Endothelial cell (in vitro differentiated cells): ENCODE measurements at regions not wholly inside any gene's neighbourhood (a gene's known extent, or its start where the extent isn't known, plus 50 kb on each side); places are given as distances from the start of the nearest gene placed in this dataset.

Experiments used
- DNase-seq: peaks from one replicate; pipeline ENCODE4 v3.0.0; 2021; ENCODE audit warnings: low spot score
- H3K27ac Mint-ChIP-seq: one replicate; pipeline ENCODE4 v1.8.0; 2021; ENCODE audit warnings: mixed read lengths, inconsistent platforms; ENCODE audit not compliant: unreplicated experiment
- H3K27me3 Mint-ChIP-seq: one replicate; pipeline ENCODE4 v1.8.0; 2021; ENCODE audit warnings: mild to moderate bottlenecking, moderate library complexity, mixed read lengths, inconsistent platforms; ENCODE audit not compliant: unreplicated experiment
- H3K36me3 Mint-ChIP-seq: one replicate; pipeline ENCODE4 v1.8.0; 2021; ENCODE audit warnings: mild to moderate bottlenecking, low read depth, mixed read lengths, inconsistent platforms; ENCODE audit not compliant: unreplicated experiment
- H3K4me1 Mint-ChIP-seq: one replicate; pipeline ENCODE4 v1.8.0; 2021; ENCODE audit warnings: mild to moderate bottlenecking, mixed read lengths, inconsistent platforms; ENCODE audit not compliant: unreplicated experiment
- H3K4me3 Mint-ChIP-seq: one replicate; pipeline ENCODE4 v1.8.0; 2021; ENCODE audit warnings: mild to moderate bottlenecking, mixed read lengths, inconsistent platforms; ENCODE audit not compliant: unreplicated experiment
- H3K9me3 Mint-ChIP-seq: one replicate; pipeline ENCODE4 v1.8.0; 2021; ENCODE audit warnings: mixed read lengths, inconsistent platforms; ENCODE audit not compliant: unreplicated experiment
- TF ChIP-seq, protein P1 (sequence below): fragments of 200-600 bp; sonication (generic); IDR thresholded peaks from one replicate; pipeline ENCODE4 v1.5.0; 2021; ENCODE audit warnings: antibody characterized with exemption; ENCODE audit not compliant: unreplicated experiment

DNA sequence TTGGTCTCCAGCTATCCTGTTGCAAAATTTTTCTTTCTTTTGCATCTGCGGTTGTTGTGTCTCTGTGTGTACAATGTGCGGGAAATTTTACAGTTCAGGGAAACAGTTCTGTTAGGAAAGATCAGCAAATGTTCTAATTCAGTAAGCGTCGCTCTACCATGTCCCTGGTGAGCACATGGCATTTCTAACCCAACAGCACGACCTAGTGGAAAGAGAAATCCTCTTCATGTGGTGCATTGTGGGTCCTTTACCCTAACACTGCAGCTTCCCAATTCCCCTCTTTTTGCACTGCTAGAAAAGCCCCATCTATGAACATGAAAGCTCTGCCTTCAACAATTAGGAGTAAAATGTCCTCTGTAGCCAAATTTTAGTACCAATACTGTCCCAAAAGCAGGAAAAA, 974.2 kb upstream of the CDH9 start:
- Mint-ChIP-seq H3K27me3 (peaks cover 2% of the 10 kb centered on the region), H3K27ac (no peak overlapping the region), H3K4me3 (no peak overlapping the region), H3K4me1 (no peaks in the 10 kb centered on the region), H3K9me3 (peaks cover 13% of the 10 kb centered on the region), H3K36me3 (peaks cover 16% of the 10 kb centered on the region)
- TF ChIP-seq, protein P1, sequence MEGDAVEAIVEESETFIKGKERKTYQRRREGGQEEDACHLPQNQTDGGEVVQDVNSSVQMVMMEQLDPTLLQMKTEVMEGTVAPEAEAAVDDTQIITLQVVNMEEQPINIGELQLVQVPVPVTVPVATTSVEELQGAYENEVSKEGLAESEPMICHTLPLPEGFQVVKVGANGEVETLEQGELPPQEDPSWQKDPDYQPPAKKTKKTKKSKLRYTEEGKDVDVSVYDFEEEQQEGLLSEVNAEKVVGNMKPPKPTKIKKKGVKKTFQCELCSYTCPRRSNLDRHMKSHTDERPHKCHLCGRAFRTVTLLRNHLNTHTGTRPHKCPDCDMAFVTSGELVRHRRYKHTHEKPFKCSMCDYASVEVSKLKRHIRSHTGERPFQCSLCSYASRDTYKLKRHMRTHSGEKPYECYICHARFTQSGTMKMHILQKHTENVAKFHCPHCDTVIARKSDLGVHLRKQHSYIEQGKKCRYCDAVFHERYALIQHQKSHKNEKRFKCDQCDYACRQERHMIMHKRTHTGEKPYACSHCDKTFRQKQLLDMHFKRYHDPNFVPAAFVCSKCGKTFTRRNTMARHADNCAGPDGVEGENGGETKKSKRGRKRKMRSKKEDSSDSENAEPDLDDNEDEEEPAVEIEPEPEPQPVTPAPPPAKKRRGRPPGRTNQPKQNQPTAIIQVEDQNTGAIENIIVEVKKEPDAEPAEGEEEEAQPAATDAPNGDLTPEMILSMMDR, result no peak
- DNase-seq, result no peak

DNA sequence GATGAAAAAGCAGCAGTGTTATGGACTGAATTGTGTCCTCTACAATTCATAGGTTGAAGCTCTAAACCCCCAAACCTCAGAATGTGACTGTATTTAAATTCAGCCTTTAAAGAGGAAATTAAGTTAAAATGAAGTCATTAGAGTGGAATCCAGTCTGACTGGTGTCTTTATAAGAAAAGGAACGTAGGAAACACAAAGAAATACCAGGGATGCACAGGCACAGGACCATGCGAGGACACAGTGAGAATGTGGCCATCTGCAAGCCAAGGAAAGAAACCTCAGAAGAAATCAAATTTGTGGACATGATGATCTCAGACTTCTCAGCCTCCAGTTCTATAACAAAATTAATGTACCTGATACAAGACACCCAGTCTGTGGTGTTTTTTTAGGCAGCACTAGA, 971.2 kb upstream of the CDH9 start:
- peaks cover 16% of the 10 kb centered on the region for H3K9me3 Mint-ChIP-seq
- TF ChIP-seq, protein P1, result no peak
- no peak overlapping the region for H3K27ac Mint-ChIP-seq

DNA sequence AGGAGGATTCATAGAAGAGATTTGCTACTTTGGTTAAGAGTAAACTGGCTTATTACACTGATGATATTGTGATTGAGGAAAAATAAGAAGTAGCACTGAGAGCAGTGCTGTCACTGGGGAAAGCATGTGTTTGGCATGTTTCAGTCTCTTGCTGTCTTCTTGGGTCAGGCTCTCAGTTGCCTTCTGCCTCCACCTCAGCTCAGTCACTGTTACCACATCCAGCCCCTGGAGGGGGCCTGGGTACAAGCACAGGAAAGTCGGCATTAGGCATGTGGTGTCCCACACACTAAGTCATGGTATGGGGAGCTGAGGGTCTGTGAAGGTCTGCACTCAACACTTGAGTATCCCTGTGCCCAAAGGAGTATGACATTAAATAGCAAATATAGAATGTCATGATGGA, 958.3 kb upstream of the CDH9 start:
- no peaks in the 10 kb centered on the region for H3K36me3 Mint-ChIP-seq
- H3K27ac Mint-ChIP-seq, result no peak overlapping the region
- TF ChIP-seq, protein P1, result no peak
- DNase-seq, result no peak
- H3K9me3 Mint-ChIP-seq, result no peaks in the 10 kb centered on the region
- H3K4me3 Mint-ChIP-seq, result no peak overlapping the region
- H3K4me1 Mint-ChIP-seq, result no peaks in the 10 kb centered on the region
- no peaks in the 10 kb centered on the region for H3K27me3 Mint-ChIP-seq

More for the DNA sequence above, 971.2 kb upstream of the CDH9 start:
- Mint-ChIP-seq H3K36me3 (peaks cover 11% of the 10 kb centered on the region), H3K4me3 (no peak overlapping the region), H3K4me1 (no peaks in the 10 kb centered on the region), H3K27me3 (peaks cover 2% of the 10 kb centered on the region)
- DNase-seq, result no peak

DNA sequence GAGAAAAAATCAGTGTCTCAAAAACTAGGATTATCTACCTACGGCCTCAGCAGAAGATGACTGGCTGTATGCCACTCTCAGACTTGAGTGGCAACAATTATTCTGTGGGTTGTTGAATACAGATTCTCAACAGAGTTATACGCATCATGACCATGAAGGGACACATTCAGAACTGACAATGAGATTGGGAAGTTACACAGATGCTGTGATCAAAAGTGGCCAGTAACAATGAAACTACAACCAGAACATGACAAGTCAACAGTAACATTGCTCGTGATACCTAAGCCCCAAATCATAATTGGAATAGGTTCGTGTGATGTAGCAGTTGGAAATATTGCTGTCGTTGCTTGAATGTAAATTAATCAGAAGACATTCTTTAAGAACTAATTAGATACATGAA, 957.5 kb upstream of the CDH9 start:
- DNase-seq, result no peak
- Mint-ChIP-seq H3K27ac (no peak overlapping the region), H3K27me3 (no peaks in the 10 kb centered on the region), H3K4me1 (no peaks in the 10 kb centered on the region), H3K36me3 (no peaks in the 10 kb centered on the region), H3K9me3 (no peaks in the 10 kb centered on the region), H3K4me3 (no peak overlapping the region)
- TF ChIP-seq, protein P1, result no peak

DNA sequence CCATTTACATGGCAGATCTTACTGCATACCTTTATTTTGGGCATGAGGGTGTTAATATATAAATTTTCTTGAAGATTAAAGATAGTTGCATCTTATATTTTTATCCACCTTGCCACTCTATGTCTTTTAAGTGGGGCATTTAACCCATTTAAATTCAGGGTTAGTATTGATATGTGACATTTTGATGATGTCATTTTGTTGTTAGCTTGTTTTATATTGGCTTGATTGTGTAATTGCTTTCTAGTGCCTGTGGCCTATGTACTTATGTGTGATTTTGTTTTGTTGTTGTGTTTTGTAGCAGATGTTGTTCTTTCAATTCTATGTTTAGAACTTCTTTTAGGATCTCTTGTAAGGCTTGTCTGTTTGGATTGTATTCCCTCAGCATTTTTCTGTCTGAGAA, 939.9 kb upstream of the CDH9 start:
- Mint-ChIP-seq H3K9me3 (no peaks in the 10 kb centered on the region), H3K27me3 (no peaks in the 10 kb centered on the region), H3K27ac (no peak overlapping the region), H3K4me1 (no peaks in the 10 kb centered on the region), H3K4me3 (no peak overlapping the region), H3K36me3 (no peaks in the 10 kb centered on the region)
- TF ChIP-seq, protein P1, result no peak
- no peak for DNase-seq
